Mucosa of rectum (tissue), 2 donors: ENCODE measurements at regions not wholly inside any gene's neighbourhood (a gene's known extent, or its start where the extent isn't known, plus 50 kb on each side); places are given as distances from the start of the nearest gene placed in this dataset.

Experiments used
- H3K27ac ChIP-seq, 2 donors: one replicate each; pipeline ENCODE4 v1.7.0; 2013; ENCODE audit warnings: inconsistent platforms in 2 of 2, low read depth in 2 of 2, low read length in 2 of 2
- H3K27me3 ChIP-seq, 2 donors: one replicate each; pipeline ENCODE4 v1.7.0; 2013; ENCODE audit warnings: low read length in 2 of 2; ENCODE audit not compliant: control insufficient read depth in 2 of 2, insufficient read depth in 2 of 2
- H3K36me3 ChIP-seq, 2 donors: one replicate each; pipeline ENCODE4 v1.7.0; 2013; ENCODE audit warnings: low read length in 2 of 2; ENCODE audit not compliant: control insufficient read depth in 2 of 2, insufficient read depth in 2 of 2
- H3K4me1 ChIP-seq, 2 donors: one replicate each; pipeline ENCODE4 v1.7.0; 2013; ENCODE audit warnings: low read length in 2 of 2, mild to moderate bottlenecking in 1 of 2; ENCODE audit not compliant: control insufficient read depth in 2 of 2, insufficient read depth in 2 of 2
- H3K4me3 ChIP-seq, 2 donors: one replicate each; pipeline ENCODE4 v1.7.0; 2013; ENCODE audit warnings: low read length in 2 of 2
- H3K9ac ChIP-seq, 2 donors: one replicate each; pipeline ENCODE4 v1.7.0; 2013; ENCODE audit warnings: low read length in 2 of 2, low read depth in 1 of 2, mild to moderate bottlenecking in 1 of 2
- H3K9me3 ChIP-seq, 2 donors: one replicate each; pipeline ENCODE4 v1.7.0; 2013; ENCODE audit warnings: low read length in 2 of 2; ENCODE audit not compliant: control insufficient read depth in 2 of 2
- donor health status: healthy.
- donor health status: Normal muscosa, but diverticular disease.

DNA sequence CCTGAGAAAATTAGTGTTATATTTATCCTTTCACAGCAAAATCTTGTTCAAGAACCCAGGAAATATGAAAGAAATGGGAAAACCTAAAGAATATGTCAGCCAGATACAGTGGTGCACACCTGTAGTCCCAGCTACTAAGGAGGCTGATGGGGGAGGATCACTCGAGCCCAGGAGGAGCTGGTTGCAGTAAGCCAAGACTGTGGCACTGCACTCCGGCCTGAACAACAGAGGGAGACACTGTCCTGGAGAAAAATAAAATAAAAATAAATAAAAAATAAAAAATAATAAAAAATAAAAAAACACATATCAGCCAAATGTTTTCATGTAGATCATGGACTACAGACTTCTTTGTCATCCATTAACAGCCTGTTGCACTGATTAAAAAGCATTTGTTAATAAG lies 244.8 kb upstream of the KLHL1 start:
- no peak overlapping the region for H3K9ac ChIP-seq
- H3K27me3 ChIP-seq: no peaks in the 10 kb centered on the region
- no peak overlapping the region for H3K4me3 ChIP-seq
- H3K9me3 ChIP-seq: peaks cover 0 to 2% of the 10 kb centered on the region in 2 donors
- no peaks in the 10 kb centered on the region for H3K36me3 ChIP-seq
- H3K27ac ChIP-seq: no peak overlapping the region
- no peaks in the 10 kb centered on the region for H3K4me1 ChIP-seq

GRCh38 chr13:70347947-70348620 lies 239.8 kb upstream of the KLHL1 start:
- no peak overlapping the region for H3K27ac ChIP-seq

GRCh38 chr13:70339738-70340137 lies 231.5 kb upstream of the KLHL1 start:
- no peak overlapping the region for H3K4me3 ChIP-seq
- no peak overlapping the region for H3K27ac ChIP-seq
- H3K9ac ChIP-seq: no peak overlapping the region
- no peaks in the 10 kb centered on the region for H3K36me3 ChIP-seq
- H3K4me1 ChIP-seq: no peaks in the 10 kb centered on the region
- no peaks in the 10 kb centered on the region for H3K27me3 ChIP-seq
- H3K9me3 ChIP-seq: no peaks in the 10 kb centered on the region

More at GRCh38 chr13:70347947-70348620, 239.8 kb upstream of the KLHL1 start:
- H3K4me3 ChIP-seq: no peak overlapping the region
- no peaks in the 10 kb centered on the region for H3K4me1 ChIP-seq
- H3K9me3 ChIP-seq: no peaks in the 10 kb centered on the region
- no peaks in the 10 kb centered on the region for H3K27me3 ChIP-seq
- no peak overlapping the region for H3K9ac ChIP-seq
- no peaks in the 10 kb centered on the region for H3K36me3 ChIP-seq

DNA sequence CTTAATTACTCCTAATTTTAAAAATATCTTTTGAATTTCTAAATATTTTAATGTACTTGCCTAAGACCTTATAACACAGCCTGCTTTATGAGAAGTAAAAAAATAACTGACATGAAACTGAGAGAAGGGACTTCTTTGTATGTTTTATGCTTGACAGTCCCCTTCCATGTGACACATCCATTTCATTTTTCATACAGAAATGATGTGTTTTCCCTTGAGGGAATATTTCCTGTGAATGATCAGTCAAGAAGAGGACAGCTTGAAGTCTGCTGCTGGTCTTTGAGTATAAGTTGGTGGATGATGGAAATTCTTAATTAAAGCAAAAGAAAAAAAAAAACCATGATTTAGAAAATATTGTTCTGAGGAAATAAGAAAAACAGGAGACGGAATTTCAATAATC lies 230.4 kb upstream of the KLHL1 start:
- no peaks in the 10 kb centered on the region for H3K9me3 ChIP-seq
- H3K36me3 ChIP-seq: no peaks in the 10 kb centered on the region
- H3K4me1 ChIP-seq: no peaks in the 10 kb centered on the region
- H3K27me3 ChIP-seq: no peaks in the 10 kb centered on the region
- H3K27ac ChIP-seq: no peak overlapping the region
- H3K9ac ChIP-seq: no peak overlapping the region
- no peak overlapping the region for H3K4me3 ChIP-seq

DNA sequence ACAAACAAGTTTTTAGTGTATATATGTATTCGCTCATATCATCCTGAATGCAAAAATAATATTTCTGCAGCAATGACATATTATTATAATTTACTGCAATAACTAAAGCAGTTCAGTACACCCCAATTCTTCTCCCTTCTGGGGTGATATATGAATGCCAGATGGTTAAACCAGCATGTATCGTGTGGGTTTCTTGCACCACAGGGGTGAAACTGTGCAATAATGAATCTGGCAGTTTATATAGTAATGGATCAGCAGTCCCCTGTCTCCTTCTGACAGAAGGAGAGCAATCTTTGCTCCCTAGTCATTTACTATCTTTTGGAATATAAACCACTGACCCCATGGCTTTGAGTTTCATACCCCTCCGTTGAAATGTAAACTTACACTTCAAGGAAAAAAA lies 228.6 kb upstream of the KLHL1 start:
- Histone ChIP-seq H3K9ac (no peak overlapping the region), H3K4me1 (no peaks in the 10 kb centered on the region), H3K4me3 (no peak overlapping the region), H3K27me3 (no peaks in the 10 kb centered on the region), H3K36me3 (no peaks in the 10 kb centered on the region), H3K9me3 (no peaks in the 10 kb centered on the region), H3K27ac (no peak overlapping the region)

GRCh38 chr13:70333752-70334151 lies 225.5 kb upstream of the KLHL1 start:
- H3K9me3 ChIP-seq: no peaks in the 10 kb centered on the region
- H3K4me1 ChIP-seq: no peaks in the 10 kb centered on the region
- no peak overlapping the region for H3K27ac ChIP-seq
- H3K27me3 ChIP-seq: no peaks in the 10 kb centered on the region
- H3K36me3 ChIP-seq: no peaks in the 10 kb centered on the region
- no peak overlapping the region for H3K4me3 ChIP-seq
- no peak overlapping the region for H3K9ac ChIP-seq

- Histone ChIP-seq H3K9ac (no peak overlapping the region), H3K9me3 (no peaks in the 10 kb centered on the region), H3K4me3 (no peak overlapping the region), H3K27ac (no peak overlapping the region), H3K36me3 (no peaks in the 10 kb centered on the region), H3K4me1 (no peaks in the 10 kb centered on the region), H3K27me3 (no peaks in the 10 kb centered on the region)
These were observed 222.6 kb upstream of the KLHL1 start for GRCh38 chr13:70330697-70331361.

- H3K27me3 ChIP-seq: no peaks in the 10 kb centered on the region
- H3K36me3 ChIP-seq: no peaks in the 10 kb centered on the region
- no peaks in the 10 kb centered on the region for H3K9me3 ChIP-seq
- H3K4me3 ChIP-seq: no peak overlapping the region
- H3K27ac ChIP-seq: no peak overlapping the region
- peaks cover 0 to 2% of the 10 kb centered on the region in 2 donors for H3K4me1 ChIP-seq
- H3K9ac ChIP-seq: no peak overlapping the region
These were observed 216.3 kb upstream of the KLHL1 start for GRCh38 chr13:70324519-70324918.

DNA sequence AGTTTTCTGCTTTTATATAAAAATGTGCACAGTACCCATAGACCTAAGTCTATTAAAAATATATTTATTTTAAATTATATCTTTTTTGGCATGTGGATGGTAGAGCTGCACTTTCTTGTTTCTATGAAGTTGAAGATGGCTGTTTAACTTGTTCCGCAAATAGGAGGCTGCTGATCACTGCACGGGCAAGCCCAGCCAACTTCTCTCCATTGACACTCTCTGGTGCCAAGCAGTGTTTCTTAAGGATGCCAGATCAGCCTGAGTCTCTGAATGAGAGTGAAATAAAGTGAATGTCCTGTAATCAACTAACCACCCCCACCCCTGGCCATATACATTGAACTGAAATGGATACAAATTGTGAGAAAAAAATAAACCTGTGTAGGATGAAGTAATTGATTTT lies 202.9 kb upstream of the KLHL1 start:
- Histone ChIP-seq H3K27ac (no peak overlapping the region), H3K4me1 (no peaks in the 10 kb centered on the region), H3K9ac (no peak overlapping the region), H3K4me3 (no peak overlapping the region), H3K27me3 (no peaks in the 10 kb centered on the region), H3K9me3 (no peaks in the 10 kb centered on the region), H3K36me3 (no peaks in the 10 kb centered on the region)

- Histone ChIP-seq H3K9ac (no peak overlapping the region), H3K4me3 (no peak overlapping the region), H3K27me3 (no peaks in the 10 kb centered on the region), H3K27ac (no peak overlapping the region), H3K9me3 (no peaks in the 10 kb centered on the region), H3K4me1 (no peaks in the 10 kb centered on the region), H3K36me3 (no peaks in the 10 kb centered on the region)
These were observed 202.3 kb upstream of the KLHL1 start for GRCh38 chr13:70310396-70311119.
